Ishikawa (cell line): ENCODE measurements at regions not wholly inside any gene's neighbourhood (a gene's known extent, or its start where the extent isn't known, plus 50 kb on each side); places are given as distances from the start of the nearest gene placed in this dataset.

Experiments used
- EGR1 ChIP-seq: IDR thresholded peaks from 2 replicates; pipeline ENCODE4 v1.6.1; 2012
- MAX ChIP-seq: IDR thresholded peaks from 2 replicates; pipeline ENCODE4 v1.6.1; 2012
- TAF1 ChIP-seq: IDR thresholded peaks from 2 replicates; pipeline ENCODE4 v1.6.1; 2012; ENCODE audit warnings: low read depth, mild to moderate bottlenecking
- TF ChIP-seq, protein P1 (sequence below): IDR thresholded peaks from 2 replicates; pipeline ENCODE4 v1.6.1; 2012
- TF ChIP-seq, protein P2 (sequence below): IDR thresholded peaks from 2 replicates; pipeline ENCODE4 v1.6.1; 2012; ENCODE audit warnings: low read depth, mild to moderate bottlenecking

DNA sequence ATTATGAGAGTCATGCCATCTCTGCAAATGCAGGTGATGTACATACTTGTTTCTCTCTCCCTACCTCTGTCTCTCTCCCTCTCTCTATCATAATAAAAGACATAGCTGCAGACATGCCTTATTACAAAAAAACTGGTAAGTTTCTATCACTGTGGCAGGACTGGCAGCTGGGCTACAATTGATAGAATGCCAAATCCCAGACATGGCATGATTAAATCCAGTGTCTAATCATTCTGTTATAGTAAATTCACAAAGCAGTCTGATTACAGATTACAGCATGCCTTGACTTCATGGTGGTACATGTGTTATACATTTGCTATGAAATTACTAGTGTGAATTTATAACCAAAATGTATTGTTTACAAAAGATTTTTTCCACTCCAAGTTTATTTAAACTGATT is 854.7 kb downstream of the TMTC2 start:
- TF ChIP-seq TAF1 (no peak), MAX (no peak), EGR1 (no peak)
- TF ChIP-seq, protein P1, sequence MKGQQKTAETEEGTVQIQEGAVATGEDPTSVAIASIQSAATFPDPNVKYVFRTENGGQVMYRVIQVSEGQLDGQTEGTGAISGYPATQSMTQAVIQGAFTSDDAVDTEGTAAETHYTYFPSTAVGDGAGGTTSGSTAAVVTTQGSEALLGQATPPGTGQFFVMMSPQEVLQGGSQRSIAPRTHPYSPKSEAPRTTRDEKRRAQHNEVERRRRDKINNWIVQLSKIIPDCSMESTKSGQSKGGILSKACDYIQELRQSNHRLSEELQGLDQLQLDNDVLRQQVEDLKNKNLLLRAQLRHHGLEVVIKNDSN, result no peak
- TF ChIP-seq, protein P2, sequence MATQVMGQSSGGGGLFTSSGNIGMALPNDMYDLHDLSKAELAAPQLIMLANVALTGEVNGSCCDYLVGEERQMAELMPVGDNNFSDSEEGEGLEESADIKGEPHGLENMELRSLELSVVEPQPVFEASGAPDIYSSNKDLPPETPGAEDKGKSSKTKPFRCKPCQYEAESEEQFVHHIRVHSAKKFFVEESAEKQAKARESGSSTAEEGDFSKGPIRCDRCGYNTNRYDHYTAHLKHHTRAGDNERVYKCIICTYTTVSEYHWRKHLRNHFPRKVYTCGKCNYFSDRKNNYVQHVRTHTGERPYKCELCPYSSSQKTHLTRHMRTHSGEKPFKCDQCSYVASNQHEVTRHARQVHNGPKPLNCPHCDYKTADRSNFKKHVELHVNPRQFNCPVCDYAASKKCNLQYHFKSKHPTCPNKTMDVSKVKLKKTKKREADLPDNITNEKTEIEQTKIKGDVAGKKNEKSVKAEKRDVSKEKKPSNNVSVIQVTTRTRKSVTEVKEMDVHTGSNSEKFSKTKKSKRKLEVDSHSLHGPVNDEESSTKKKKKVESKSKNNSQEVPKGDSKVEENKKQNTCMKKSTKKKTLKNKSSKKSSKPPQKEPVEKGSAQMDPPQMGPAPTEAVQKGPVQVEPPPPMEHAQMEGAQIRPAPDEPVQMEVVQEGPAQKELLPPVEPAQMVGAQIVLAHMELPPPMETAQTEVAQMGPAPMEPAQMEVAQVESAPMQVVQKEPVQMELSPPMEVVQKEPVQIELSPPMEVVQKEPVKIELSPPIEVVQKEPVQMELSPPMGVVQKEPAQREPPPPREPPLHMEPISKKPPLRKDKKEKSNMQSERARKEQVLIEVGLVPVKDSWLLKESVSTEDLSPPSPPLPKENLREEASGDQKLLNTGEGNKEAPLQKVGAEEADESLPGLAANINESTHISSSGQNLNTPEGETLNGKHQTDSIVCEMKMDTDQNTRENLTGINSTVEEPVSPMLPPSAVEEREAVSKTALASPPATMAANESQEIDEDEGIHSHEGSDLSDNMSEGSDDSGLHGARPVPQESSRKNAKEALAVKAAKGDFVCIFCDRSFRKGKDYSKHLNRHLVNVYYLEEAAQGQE, result no peak
